ENCODE measurements at regions not wholly inside any gene's neighbourhood (a gene's known extent, or its start where the extent isn't known, plus 50 kb on each side); places are given as distances from the start of the nearest gene placed in this dataset.

- DNase-seq (ENCODE audit: low spot score) = no peak
- in situ Hi-C loops (cut with MboI; ENCODE audit: low pct_unique_long_range_greater_than_20kb, low sequenced_read_pairs, unreplicated experiment) = no loop called here
- no peak for TF ChIP-seq CTCF (IDR thresholded peaks at IDR 0.05; ENCODE audit: extremely low read depth, insufficient read depth, missing control alignments)
Measured at GRCh38 chr13:73535341-73535740, 476.5 kb downstream of the KLF5 start.

GRCh38 chr13:73532987-73533510, 474.2 kb downstream of the KLF5 start:
- in situ Hi-C loops (cut with MboI; ENCODE audit: low pct_unique_long_range_greater_than_20kb, low sequenced_read_pairs, unreplicated experiment) = no loop called here

GRCh38 chr13:73532582-73532981, 473.8 kb downstream of the KLF5 start:
- TF ChIP-seq CTCF (IDR thresholded peaks at IDR 0.05; ENCODE audit: extremely low read depth, insufficient read depth, missing control alignments) = no peak
- DNase-seq (ENCODE audit: low spot score) = no peak
- in situ Hi-C loops (cut with MboI; ENCODE audit: low pct_unique_long_range_greater_than_20kb, low sequenced_read_pairs, unreplicated experiment) = no loop called here

More at GRCh38 chr13:73532987-73533510, 474.2 kb downstream of the KLF5 start:
- no peak for TF ChIP-seq CTCF (IDR thresholded peaks at IDR 0.05; ENCODE audit: extremely low read depth, insufficient read depth, missing control alignments)
- DNase-seq (ENCODE audit: low spot score) = no peak

GRCh38 chr13:73531014-73531413, 472.2 kb downstream of the KLF5 start:
- no peak for TF ChIP-seq CTCF (IDR thresholded peaks at IDR 0.05; ENCODE audit: extremely low read depth, insufficient read depth, missing control alignments)
- DNase-seq (ENCODE audit: low spot score) = no peak
- in situ Hi-C loops (cut with MboI; ENCODE audit: low pct_unique_long_range_greater_than_20kb, low sequenced_read_pairs, unreplicated experiment) = no loop called here

GRCh38 chr13:73522937-73523336, 464.1 kb downstream of the KLF5 start:
- in situ Hi-C loops (cut with MboI; ENCODE audit: low pct_unique_long_range_greater_than_20kb, low sequenced_read_pairs, unreplicated experiment) = no loop called here
- no peak for DNase-seq (ENCODE audit: low spot score)
- TF ChIP-seq CTCF (IDR thresholded peaks at IDR 0.05; ENCODE audit: extremely low read depth, insufficient read depth, missing control alignments) = no peak

- no peak for DNase-seq (ENCODE audit: low spot score)
- TF ChIP-seq CTCF (IDR thresholded peaks at IDR 0.05; ENCODE audit: extremely low read depth, insufficient read depth, missing control alignments) = no peak
- in situ Hi-C loops (cut with MboI; ENCODE audit: low pct_unique_long_range_greater_than_20kb, low sequenced_read_pairs, unreplicated experiment) = no loop called here
Measured at GRCh38 chr13:73521985-73522524, 463.2 kb downstream of the KLF5 start.
